GM21576 (cell line): ENCODE measurements at regions not wholly inside any gene's neighbourhood (a gene's known extent, or its start where the extent isn't known, plus 50 kb on each side); places are given as distances from the start of the nearest gene placed in this dataset.
"Not testable (repeated sequence)": the region's sequence is repeated elsewhere in the genome, so short reads cannot be mapped to it uniquely, and the experiment has no call there.

Source experiments
- ATAC-seq: cut with Tn5 transposase; IDR thresholded peaks from one replicate; pipeline ENCODE4 v1.9.1; 2021; ENCODE audit warnings: mild to moderate bottlenecking, moderate library complexity; ENCODE audit not compliant: unreplicated experiment

DNA sequence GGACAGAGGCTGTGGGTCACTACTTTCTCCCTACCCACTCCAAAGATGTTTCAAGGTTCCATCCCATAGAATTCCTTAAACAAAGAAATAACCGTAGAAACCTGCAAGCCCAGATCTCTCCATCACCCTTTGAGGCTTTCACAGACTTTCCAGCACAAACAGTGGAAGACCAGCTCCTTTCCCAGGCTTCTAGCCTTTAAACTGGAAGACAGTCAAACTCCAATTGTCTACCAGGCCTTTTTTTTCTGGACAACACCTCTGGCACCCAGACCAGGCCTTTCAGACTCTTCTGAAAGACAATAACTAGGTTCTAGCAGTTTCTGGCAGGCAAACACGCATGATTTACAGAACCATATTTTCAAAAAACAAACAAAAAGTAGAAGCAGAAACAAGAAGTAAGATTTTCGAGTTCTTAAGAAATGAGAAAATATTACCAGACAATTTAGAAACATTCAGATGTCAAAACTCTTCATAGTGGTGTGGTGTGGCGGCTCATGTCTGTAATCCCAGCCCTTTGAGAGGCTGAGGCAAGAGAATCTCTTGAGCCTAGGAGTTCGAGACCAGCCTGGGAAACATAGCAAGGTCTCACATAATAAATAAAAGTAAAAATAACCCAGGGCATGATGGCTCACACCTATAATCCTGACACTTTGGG, 73.0 kb upstream of the EPCAM start:
- ATAC-seq, result no peak

DNA sequence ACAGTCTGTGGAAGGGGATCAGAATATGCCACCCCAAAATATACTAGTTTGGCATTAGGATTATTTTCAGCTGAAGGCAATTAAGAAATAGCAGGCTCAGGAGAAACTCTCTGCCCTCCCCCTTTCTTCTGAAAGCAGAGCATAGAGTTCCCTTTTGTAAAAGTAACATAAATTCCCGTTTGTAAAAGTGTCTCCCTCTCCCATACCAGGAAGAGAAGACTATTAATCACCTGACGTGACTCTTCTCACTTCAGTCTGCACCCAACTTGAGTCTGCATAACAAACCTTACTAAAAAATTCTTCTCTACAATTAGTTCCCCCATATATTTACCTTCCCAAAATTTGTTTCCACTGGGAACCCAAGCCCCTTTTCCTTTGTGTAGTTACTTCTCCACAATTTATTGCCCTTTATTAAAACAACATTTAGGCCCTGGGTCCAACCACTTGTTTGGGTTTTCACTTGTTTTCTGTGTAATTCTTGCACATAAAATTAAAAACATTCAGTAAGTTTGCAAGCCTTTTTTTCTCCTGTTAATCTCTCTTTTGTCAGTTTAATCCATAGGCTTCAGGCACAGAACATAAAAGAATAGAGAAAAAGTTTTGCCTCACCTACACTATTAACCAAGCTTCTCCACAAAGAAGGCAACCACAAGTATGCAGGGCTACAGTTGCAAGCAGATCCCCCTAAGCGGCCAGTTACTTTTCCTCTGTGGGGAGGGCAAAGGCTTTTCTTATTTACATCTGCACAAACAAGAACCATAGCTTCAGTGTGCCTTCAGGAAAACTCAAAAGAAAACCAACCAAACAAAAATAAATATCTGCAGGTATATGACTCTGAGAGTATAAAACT, 73.8 kb upstream of the EPCAM start:
- no peak for ATAC-seq

DNA sequence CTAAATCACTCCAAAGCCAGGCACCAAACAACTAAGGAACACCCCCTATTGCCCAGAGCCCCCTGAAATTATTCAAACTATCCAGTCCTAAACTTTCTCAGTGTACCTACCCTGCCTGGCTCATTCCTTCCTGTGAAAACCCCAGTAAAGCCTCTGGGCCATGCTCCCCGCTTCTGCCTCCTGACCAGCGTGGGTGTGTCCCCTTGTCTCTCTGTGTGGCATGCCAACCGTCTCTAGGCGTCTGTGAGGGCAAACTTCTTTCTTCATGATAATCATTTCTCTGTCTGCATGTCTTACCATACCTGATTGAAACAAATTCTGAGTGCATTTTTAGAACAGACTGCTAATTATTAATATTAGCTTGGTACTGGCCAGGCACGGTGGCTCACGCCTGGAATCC, 75.1 kb upstream of the EPCAM start:
- no peak for ATAC-seq

DNA sequence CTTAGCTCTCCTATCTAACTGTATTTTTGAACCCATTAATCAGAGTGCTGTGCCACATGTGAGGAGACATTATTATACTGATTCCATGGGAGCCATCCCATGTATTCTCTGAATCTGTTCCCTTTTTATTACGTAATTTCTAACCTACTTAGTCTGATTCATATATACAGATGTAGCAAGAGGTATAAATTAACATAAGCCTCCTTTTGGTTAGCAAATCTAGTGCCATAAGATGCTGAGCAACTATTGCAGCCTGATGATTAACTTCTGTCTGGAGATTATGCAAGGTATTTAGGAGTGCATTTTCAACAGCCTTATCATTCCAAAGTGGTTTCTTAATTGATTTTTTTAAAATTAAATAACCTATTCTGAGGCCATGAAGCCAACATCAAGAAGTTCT, 80.2 kb upstream of the EPCAM start:
- ATAC-seq, result no peak

DNA sequence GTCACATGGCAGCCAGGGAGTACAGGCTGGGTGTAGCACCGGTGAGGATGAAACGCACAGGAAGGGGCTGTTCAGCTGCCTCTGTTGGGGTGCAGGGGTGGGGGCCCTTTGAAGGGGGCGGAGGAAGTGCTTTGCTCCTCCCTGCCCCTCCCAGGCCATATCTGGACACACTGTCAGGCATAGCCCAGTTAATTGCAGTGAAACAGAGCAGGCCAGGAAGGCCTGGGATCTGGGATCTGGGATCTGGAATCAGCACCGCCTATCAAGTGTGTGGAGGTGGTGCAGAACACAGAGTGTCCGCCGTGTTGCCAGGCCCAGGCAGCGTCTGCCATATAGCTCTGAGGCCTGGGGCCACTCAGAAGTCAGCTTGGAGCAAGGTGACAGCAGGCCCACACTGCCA, 85.5 kb upstream of the EPCAM start:
- no peak for ATAC-seq

DNA sequence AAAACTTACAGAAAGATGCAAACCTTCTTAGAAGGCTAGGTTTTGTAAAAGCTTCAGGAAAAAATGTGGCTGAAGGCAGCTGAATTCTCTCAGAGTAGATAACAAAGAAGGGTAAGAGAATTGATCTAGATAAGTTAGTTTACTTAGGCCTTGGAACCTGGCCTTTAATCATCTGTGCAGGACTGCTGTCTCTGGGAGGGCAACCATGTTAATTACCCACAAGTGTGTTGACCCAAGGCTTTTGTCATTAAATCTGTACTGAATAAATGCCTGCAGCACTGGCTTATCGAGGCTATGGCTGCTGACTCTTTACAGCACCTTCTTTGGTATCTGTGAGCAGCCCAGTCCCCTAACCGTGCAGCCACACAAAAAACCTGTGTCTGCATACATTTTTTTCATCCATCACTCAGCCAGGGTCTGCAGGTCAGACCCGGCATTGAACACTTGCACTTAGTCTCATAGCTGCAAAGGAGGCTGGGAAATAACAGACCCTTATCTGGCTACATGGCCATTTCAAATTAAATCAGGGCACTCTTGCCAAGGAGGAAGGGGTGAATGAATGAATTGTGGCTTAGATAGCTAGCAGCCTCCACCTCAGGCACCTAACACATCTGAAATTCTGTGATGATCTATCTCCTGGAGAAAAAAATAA, 86.4 kb upstream of the EPCAM start:
- ATAC-seq, result no peak

DNA sequence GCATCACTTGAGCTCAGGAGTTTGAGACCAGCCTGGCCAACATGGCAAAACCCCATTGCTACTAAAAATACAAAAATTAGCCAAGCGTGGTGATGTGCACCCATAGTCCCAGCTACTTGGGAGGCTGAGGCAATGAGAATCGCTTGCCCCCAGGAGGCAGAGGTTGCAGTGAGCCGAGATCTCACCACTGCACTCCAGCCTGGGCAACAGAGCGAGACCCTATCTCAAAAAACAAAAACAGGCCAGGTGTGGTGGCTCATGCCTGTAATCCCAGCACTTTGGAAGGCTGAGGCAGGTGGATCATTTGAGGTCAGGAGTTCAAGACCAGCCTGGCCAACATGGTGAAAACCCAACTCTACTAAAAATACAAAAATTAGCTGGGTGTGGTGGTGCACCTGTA, 89.6 kb upstream of the EPCAM start:
- ATAC-seq, result not testable (repeated sequence)

DNA sequence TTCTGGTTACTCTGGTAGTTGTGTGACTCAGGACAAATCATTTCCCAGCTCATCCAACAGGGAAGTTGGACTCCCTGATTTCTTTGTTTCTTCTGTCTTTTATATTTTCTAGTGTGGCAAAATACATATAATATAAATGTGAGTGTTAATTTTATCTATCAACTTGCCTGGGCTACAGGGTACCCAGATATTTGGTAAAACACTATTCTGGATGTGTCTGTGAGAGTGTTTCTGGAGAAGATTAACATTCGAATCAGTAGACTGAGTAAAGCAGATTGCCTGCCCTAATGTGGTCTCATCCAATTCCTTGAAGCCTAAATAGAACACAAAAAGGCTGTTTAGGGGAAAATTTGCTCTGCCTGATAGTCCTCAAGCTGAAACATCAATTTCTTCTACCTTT, 91.1 kb upstream of the EPCAM start:
- ATAC-seq, result no peak

DNA sequence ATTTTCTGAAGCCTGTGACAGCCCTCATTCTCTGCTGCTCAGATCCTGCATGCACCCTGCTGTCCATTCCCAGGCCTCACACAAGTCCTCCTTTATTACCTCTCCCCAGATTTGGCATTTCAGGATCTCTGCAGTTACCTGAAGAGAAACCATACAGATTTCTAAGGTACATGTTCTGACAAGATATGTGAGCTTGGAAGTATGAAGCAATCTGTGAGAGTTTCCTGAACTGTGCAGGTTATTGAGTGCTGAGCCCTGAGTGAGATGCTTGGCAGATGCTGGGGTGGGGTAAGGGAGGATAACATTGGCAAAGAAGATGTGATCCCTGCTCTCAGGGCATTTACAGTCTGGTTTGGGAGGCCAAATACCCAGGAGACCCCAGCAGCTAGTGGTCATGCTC, 91.9 kb upstream of the EPCAM start:
- no peak for ATAC-seq

DNA sequence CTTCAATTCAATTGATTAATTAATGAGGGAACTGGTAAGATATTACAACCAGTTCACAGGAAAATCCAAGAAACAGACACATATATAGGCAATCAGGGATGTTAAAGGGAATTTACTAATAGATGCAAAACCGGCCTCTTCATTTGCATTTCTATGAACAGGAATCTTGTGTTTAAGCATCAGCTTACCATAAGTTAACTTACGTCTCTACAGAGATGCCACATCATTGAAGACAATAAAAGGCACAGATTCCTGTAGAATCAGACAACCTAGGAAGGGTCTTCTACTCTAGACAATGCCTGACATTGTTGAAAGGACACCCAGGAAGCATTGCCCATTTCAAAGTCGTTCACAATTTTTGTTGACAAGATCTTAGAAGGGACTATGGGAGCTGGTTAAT, 93.0 kb upstream of the EPCAM start:
- ATAC-seq, result no peak

DNA sequence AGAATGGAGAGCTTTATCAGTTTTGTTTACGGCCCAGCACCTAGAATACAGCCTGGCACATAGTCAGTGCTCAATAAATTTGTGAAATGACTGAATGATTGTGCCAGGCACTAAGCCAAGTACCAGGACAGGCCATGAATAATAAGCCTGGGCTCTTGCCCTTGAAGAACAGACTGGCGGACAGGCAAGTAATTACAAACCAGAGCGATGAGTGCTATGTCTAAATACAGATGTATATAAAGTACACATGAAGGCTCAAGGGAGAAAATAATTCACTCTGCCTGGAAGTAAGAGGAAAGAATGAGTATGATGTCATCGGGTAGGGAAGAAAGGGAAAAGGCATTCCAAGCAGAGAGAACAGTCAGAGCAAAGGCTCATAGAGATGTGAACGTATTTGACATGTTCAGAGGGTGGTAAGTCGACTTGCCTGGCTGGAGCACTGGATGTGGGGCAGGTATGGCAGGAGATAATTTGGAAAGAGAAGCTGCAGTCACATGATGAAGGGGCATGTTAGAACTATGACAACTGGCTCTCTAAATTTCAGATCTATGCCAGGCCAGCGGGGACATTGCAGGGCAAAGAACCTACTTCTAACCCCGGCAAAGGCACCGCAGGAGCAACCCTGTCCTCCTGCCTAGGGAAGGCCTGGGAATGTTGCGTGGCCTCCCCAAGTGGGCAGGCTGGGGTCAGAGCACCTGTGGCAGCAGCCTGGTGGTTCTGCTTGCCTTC, 94.9 kb upstream of the EPCAM start:
- no peak for ATAC-seq

DNA sequence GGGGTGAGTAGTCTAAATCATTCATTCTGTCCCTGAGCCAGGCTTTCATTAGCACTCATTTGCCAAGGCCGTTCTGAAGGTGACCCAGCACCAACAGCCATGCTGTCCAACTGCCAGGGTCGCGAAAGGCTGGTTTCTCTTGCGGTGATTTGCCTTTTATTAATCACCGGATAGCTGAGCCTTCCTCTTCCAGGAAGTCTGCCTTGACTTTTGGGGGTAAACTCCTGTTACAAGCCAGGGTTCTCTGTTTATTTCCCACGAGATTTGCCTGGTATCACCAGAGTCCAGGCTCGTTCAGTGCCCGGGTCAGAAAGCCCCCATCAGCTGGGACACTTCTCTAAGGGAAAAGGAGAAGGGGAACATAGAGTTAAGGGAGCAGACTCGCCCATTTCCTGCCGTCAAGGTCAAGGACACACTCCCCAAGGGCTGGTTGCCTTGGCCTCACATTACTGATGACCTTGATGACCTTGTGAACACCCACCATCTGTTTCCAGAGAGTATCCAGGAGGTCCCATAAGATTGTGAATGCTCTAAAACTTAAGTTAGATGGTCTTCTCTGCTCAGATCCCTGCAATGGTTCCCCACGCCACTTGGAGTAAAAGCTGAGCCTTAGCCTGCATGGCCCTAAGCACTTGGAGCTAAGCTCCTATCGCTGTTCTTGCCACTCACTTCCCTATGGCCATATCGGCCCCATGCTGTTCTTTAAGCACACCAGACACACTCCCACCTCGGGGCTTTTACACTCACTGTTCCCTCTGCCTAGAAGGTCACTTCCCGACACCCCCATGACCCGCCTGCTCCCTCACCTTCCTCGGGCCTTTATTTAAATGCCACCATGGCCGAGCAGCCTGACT, 96.0 kb upstream of the EPCAM start:
- ATAC-seq, result no peak

DNA sequence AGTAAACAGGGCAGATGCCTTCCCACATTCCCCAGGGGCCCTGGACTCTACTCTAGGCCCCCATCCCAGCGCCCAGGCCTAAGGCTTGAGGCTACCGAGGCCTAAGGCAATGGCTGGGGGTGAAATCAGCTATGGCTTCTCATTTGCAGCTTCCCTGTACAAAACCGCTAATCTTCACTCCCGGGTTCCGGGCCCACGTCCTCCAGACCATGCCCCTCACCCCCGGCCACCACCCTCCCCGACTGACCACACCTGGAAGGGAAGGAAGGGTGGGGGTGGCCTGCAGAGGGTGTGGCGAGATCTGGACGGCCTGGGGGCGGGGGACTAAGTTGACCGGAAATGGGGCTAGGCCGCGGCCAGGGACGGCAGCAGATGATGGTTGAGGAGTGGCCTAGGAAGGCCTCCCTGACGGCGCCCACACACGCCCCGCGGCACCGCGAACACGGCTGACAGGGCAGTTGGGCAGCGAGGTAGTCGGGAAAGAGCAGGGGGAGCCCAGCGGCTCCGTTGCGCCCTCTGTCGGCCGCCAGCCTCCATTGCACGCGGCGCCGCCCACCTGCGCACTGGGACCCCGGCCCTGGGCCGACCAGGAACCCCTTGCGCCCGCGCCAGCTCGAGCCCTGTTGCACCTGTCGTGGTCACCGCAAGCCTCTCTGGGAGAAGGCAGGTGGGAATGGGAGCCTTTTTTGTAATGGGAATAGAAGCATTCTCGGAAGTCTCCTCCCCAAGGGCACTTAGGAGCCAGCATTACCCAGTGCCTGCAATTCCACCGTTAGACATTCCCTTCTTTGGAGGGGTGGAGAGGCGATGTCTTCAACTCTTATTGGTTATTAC, 95.9 kb upstream of the CALM2 start:
- peak; percentile 61 for ATAC-seq

DNA sequence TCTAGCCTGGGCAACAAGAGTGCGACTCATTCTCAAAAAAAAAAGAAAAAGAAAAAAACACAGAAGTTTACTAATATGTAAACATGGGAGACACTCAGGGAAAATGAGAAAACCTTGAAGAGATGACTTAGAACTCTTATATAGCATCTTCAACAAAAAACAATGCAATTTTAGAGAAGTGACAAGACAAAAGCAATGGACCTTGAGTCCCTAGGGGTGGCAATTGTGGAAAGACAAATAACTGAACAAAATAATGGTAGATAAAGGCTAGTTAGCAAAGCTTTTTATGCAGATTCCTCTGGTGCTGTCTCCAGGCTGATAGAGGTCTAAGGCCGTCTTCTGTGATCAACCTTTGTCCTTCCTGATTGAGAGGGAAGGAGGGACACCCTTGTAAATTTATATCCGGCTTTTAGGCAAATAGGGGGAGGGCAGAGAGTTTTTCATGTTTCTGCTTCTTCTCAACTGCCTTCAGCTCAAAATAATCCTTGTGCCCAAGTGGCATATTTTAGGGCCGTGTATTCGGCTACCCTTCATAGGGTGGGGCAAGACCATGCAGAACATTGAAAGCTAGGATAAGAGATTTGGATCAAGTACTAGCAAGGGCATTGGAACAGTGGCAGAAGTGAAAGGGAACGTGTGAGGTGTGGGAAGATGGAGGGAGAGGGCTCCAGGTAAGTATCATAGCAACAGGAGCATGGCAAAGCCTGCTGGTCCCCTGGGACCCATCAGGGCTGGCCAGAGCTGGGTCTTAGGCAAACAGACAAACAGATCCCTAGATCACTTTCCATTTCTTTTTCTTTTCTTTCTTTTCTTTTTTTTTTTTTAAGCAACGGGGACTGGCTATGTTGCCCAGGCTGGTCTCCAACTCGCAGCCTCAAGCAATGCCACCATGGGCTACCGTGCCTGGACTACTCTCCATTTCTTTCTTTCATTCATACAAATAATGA, 95.0 kb upstream of the CALM2 start:
- no peak for ATAC-seq

DNA sequence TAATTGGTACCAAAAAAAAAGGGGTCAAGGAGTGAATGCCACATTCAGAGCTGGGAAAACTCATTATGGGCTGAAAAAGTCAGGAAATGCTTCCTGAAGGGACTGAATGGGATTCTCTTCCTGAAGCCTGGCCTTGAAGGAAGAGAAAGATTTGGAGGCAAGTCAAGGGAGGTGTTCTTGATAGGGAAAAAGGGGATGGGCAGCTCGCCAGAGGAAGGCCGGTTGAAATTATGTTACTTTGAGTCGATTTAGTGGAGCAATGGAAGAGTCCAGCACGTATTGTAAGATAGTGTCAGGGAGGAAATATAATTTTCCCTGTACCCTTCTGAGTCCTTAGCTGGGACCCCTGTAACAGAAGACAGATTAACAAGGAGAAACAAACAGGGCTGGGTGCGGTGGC, 94.1 kb upstream of the CALM2 start:
- no peak for ATAC-seq

DNA sequence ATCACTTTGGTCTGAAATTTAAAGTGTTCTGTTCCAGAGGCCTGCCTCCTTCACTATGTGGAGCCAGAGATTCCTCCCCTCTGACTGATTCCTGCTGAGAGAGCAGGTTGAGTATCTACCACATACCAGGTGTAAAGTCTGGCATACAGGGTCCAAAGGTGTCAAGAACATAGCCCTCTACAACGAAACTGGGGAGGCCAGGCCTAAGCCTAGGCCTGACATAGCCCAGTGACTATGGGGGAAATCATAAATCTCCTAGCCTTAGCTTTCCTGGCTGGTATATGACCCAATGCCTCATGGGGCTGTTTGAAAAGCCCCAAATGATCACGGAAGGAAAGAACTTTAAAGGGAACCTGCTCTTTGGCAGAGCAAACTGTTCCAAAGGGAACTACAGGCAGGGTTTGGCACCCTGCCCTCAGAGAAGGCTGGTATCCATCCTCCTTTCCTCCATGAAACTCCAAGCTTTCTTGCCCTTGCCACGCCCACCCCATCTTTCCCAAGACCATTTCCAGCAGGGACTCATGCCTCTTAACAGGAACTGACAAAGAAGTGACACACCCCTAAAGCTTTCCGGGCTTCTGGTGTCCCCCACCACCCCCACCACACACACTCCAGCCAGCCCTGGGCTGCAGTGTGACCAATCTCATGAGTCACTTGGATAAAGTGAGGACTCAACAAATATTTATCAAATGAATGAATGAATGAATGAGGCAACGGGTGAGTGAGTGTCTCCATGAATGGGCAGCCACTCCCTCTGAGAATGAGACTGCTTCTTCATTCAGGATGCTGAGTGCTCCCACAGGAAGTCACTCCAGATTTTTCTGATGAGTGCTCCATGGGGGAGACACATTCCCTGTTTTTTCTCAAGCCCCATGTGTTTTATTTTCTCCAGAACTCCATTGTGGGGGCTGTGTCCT, 93.3 kb upstream of the CALM2 start:
- ATAC-seq, result no peak

DNA sequence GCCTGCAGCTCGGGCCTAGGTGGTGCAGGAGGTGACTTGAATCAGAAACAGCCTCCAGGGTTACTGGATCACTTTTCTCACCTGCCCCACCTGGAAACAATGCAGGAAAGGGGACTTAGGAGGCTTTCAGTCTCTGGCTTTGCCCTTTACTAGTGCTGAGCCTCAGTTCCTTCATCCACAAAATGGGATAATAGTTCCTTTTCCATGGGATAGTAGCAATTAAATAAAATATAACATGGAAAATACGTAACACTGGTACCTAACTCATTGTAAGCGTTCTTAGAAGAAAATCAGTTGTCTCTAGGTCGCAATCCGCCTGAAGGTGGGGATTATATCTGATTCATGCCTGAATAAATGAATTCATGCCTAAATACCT, 91.4 kb upstream of the CALM2 start:
- no peak for ATAC-seq
